Kidney (tissue), 13 donors: ENCODE measurements at regions not wholly inside any gene's neighbourhood (a gene's known extent, or its start where the extent isn't known, plus 50 kb on each side); places are given as distances from the start of the nearest gene placed in this dataset.

ENCODE experiments used
- DNase-seq, 5 donors: peaks; one replicate each; pipeline ENCODE4 v3.0.0-alpha.2; 2013 to 2020
- FAIRE-seq: peaks from 2 replicates; lab custom pipeline; 2012; peaks lifted over from hg19 to GRCh38; lab: Jason Lieb, UNC
- H3K27ac ChIP-seq, 2 donors: one replicate each; pipeline ENCODE4 v1.7.0; 2013; ENCODE audit warnings: low read depth in 2 of 2, low read length in 2 of 2, inconsistent platforms in 1 of 2
- H3K27me3 ChIP-seq: one replicate; pipeline ENCODE4 v1.7.1; 2013; ENCODE audit warnings: low read length, inconsistent platforms; ENCODE audit not compliant: control insufficient read depth, insufficient read depth
- H3K36me3 ChIP-seq, 3 donors: one replicate each; pipeline versions ENCODE4 v1.7.0 to v1.7.1; 2013; ENCODE audit warnings: low read length in 3 of 3, control low read depth in 1 of 3, inconsistent platforms in 1 of 3; ENCODE audit not compliant: insufficient read depth in 3 of 3, control insufficient read depth in 2 of 3
- H3K4me1 ChIP-seq, 3 donors: one replicate each; pipeline versions ENCODE4 v1.7.0 to v1.7.1; 2013; ENCODE audit warnings: low read length in 3 of 3, inconsistent platforms in 1 of 3, low read depth in 1 of 3; ENCODE audit not compliant: control insufficient read depth in 2 of 3, insufficient read depth in 2 of 3
- H3K4me3 ChIP-seq, 3 donors: one replicate each; pipeline versions ENCODE4 v1.7.0 to v1.8.1; 2013; ENCODE audit warnings: low read length in 3 of 3, control low read depth in 1 of 3, inconsistent platforms in 1 of 3
- H3K9ac ChIP-seq, 3 donors: one replicate each; pipeline versions ENCODE4 v1.7.0 to v1.7.1; 2013; ENCODE audit warnings: low read length in 3 of 3, control low read depth in 1 of 3, inconsistent platforms in 1 of 3
- H3K9me3 ChIP-seq, 3 donors: one replicate each; pipeline versions ENCODE4 v1.7.0 to v1.7.1; 2013; ENCODE audit warnings: low read length in 3 of 3, control low read depth in 1 of 3, inconsistent platforms in 1 of 3; ENCODE audit not compliant: control insufficient read depth in 2 of 3, insufficient read depth in 1 of 3
- CTCF ChIP-seq: IDR thresholded peaks from 3 replicates; pipeline ENCODE4 v1.5.1; 2012; ENCODE audit warnings: mild to moderate bottlenecking, moderate library complexity, borderline replicate concordance; ENCODE audit not compliant: insufficient read depth; ENCODE audit errors: extremely low read depth
- intact Hi-C: fragments of 100-400 bp; cut with DNase I; formaldehyde crosslinking; loops from one replicate; pipeline ENCODE4 v1.11.1; 2022
- donor health status: control.
- donor health status: control.
- donor health status: control.
- donor health status: control.
- donor health status: control.
- donor health status: DM: yes; HTN: yes; CAD: no.
- donor health status: Normal renal cell carcinoma (clear cell type).

GRCh38 chr10:4214908-4215307, 429.9 kb upstream of the KLF6 start:
- no peak for TF ChIP-seq CTCF
- FAIRE-seq (no peak), DNase-seq (no peak)
- H3K9ac ChIP-seq, result no peak overlapping the region
- H3K27me3 ChIP-seq, result no peaks in the 10 kb centered on the region
- intact Hi-C loops, result no loop called here
- H3K4me3 ChIP-seq, result no peak overlapping the region
- no peaks in the 10 kb centered on the region for H3K4me1 ChIP-seq
- no peaks in the 10 kb centered on the region for H3K9me3 ChIP-seq
- H3K27ac ChIP-seq, result no peak overlapping the region
- no peaks in the 10 kb centered on the region for H3K36me3 ChIP-seq

- DNase-seq (no peak), FAIRE-seq (no peak)
- intact Hi-C loops, result no loop called here
- Histone ChIP-seq H3K9me3 (no peaks in the 10 kb centered on the region), H3K27ac (no peak overlapping the region), H3K4me3 (no peak overlapping the region), H3K27me3 (no peaks in the 10 kb centered on the region), H3K36me3 (no peaks in the 10 kb centered on the region), H3K4me1 (no peaks in the 10 kb centered on the region), H3K9ac (no peak overlapping the region)
- TF ChIP-seq CTCF, result no peak
Measured at GRCh38 chr10:4213441-4213840, 428.4 kb upstream of the KLF6 start.

GRCh38 chr10:4212111-4212630, 427.2 kb upstream of the KLF6 start:
- Histone ChIP-seq H3K36me3 (no peaks in the 10 kb centered on the region), H3K4me3 (no peak overlapping the region), H3K4me1 (no peaks in the 10 kb centered on the region), H3K9ac (no peak overlapping the region), H3K27me3 (no peaks in the 10 kb centered on the region), H3K9me3 (no peaks in the 10 kb centered on the region), H3K27ac (no peak overlapping the region)
- TF ChIP-seq CTCF, result no peak
- FAIRE-seq (no peak), DNase-seq (no peak)
- intact Hi-C loops, result no loop called here

GRCh38 chr10:4208499-4208898, 423.5 kb upstream of the KLF6 start:
- Histone ChIP-seq H3K27me3 (no peaks in the 10 kb centered on the region), H3K9me3 (no peaks in the 10 kb centered on the region), H3K27ac (no peak overlapping the region), H3K4me1 (no peaks in the 10 kb centered on the region), H3K36me3 (no peaks in the 10 kb centered on the region), H3K9ac (no peak overlapping the region), H3K4me3 (no peak overlapping the region)
- no peak for TF ChIP-seq CTCF
- DNase-seq, result no peak
- intact Hi-C loops, result no loop called here
- FAIRE-seq, result no peak
